ENCODE measurements at regions not wholly inside any gene's neighbourhood (a gene's known extent, or its start where the extent isn't known, plus 50 kb on each side); places are given as distances from the start of the nearest gene placed in this dataset.

DNA sequence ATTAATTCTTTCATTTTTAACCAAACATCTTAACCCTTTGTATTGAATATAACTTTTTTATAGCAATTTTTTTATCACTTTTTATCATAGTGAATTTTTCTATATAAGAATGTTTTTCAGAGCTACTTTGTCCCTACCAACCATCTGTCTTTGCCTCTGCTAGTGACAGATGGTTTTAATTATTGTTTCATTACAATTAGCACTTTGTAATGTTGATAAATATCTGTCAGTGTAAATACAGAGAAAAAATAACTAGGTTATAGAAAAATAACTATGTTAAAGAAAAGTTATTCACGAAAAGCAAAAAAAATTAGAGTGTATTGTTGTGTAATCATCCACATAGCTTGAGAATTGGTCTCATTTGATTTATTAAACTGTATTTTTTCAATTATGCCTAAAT is 91.0 kb upstream of the CDH19 start:
- H3K4me2 ChIP-seq, result no peak overlapping the region
- H4K20me1 ChIP-seq (ENCODE audit: insufficient read depth), result no peaks in the 10 kb centered on the region
- no peak overlapping the region for H2AFZ ChIP-seq (ENCODE audit: low read depth)
- H3K27ac ChIP-seq, result no peak overlapping the region
- H3K27me3 ChIP-seq (ENCODE audit: insufficient read depth, low read depth), result no peaks in the 10 kb centered on the region
- TF ChIP-seq, protein P1, sequence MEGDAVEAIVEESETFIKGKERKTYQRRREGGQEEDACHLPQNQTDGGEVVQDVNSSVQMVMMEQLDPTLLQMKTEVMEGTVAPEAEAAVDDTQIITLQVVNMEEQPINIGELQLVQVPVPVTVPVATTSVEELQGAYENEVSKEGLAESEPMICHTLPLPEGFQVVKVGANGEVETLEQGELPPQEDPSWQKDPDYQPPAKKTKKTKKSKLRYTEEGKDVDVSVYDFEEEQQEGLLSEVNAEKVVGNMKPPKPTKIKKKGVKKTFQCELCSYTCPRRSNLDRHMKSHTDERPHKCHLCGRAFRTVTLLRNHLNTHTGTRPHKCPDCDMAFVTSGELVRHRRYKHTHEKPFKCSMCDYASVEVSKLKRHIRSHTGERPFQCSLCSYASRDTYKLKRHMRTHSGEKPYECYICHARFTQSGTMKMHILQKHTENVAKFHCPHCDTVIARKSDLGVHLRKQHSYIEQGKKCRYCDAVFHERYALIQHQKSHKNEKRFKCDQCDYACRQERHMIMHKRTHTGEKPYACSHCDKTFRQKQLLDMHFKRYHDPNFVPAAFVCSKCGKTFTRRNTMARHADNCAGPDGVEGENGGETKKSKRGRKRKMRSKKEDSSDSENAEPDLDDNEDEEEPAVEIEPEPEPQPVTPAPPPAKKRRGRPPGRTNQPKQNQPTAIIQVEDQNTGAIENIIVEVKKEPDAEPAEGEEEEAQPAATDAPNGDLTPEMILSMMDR (conservative IDR thresholded peaks at IDR 0.05; ENCODE audit: low read depth, low read length), result no peak
- H3K9ac ChIP-seq, result no peak overlapping the region
- H3K79me2 ChIP-seq (ENCODE audit: insufficient read depth, low read depth), result no peaks in the 10 kb centered on the region
- H3K4me1 ChIP-seq (ENCODE audit: low read depth, poor library complexity, severe bottlenecking), result no peaks in the 10 kb centered on the region
- no peak overlapping the region for H3K4me3 ChIP-seq (IDR thresholded peaks at IDR 0.05; ENCODE audit: insufficient read depth, low read depth, low read length)
- no peaks in the 10 kb centered on the region for H3K36me3 ChIP-seq (ENCODE audit: insufficient read depth)

DNA sequence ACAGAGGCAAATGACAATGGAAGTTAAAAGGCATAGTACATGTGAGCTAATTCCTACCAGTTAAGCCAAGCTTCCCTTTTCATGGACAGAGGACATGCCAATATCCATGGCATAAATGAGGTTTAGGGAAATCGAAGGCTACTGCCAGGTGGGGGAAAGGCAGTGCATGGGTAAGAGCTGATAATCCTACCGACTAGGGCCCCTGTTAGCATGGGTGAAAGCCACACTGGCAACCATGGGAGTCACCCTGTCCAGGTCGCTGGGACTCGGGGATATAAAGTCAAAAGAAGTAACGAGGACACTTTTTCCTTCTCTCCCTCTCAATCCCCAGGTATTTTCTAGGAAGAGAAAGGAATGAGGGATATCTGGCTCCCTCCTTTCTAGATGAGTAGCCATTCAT is 83.7 kb upstream of the CDH19 start:
- Histone ChIP-seq H3K79me2 (ENCODE audit: insufficient read depth, low read depth) (no peaks in the 10 kb centered on the region), H3K9ac (no peak overlapping the region), H3K4me2 (no peak overlapping the region), H3K27ac (no peak overlapping the region), H4K20me1 (ENCODE audit: insufficient read depth) (no peaks in the 10 kb centered on the region), H3K4me1 (ENCODE audit: low read depth, poor library complexity, severe bottlenecking) (no peaks in the 10 kb centered on the region), H2AFZ (ENCODE audit: low read depth) (no peak overlapping the region), H3K27me3 (ENCODE audit: insufficient read depth, low read depth) (no peaks in the 10 kb centered on the region), H3K4me3 (IDR thresholded peaks at IDR 0.05; ENCODE audit: insufficient read depth, low read depth, low read length) (no peak overlapping the region), H3K36me3 (ENCODE audit: insufficient read depth) (no peaks in the 10 kb centered on the region)
- TF ChIP-seq, protein P1 (conservative IDR thresholded peaks at IDR 0.05; ENCODE audit: low read depth, low read length), result no peak

DNA sequence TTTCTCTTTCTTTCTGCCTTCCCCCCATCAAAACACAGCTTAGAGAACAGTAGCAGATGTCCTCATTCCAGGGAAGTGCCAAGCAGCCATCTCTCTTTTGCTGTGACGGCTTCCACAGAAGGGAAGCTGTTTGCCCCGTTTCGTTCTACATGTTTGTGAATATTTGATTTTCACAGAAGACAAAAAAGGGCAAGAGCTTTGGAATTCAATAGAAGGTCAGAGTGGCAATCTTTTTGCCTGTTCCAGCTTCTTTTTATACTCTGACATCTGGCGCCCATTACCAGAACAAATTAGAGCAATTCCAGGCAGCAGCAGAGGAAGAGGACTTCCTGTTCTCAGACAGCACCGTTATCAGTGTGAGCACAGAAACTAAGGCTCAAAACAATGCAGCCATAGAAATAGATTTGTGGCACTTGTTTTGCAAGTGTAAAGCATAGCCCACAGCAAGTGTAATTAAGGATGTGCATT is 79.0 kb upstream of the CDH19 start:
- TF ChIP-seq, protein P1 (conservative IDR thresholded peaks at IDR 0.05; ENCODE audit: low read depth, low read length), result no peak
- Histone ChIP-seq H3K9ac (no peak overlapping the region), H3K27ac (no peak overlapping the region), H3K36me3 (ENCODE audit: insufficient read depth) (no peaks in the 10 kb centered on the region), H2AFZ (ENCODE audit: low read depth) (no peak overlapping the region), H3K4me2 (no peak overlapping the region), H4K20me1 (ENCODE audit: insufficient read depth) (no peaks in the 10 kb centered on the region), H3K4me1 (ENCODE audit: low read depth, poor library complexity, severe bottlenecking) (no peaks in the 10 kb centered on the region), H3K27me3 (ENCODE audit: insufficient read depth, low read depth) (no peaks in the 10 kb centered on the region), H3K4me3 (IDR thresholded peaks at IDR 0.05; ENCODE audit: insufficient read depth, low read depth, low read length) (no peak overlapping the region), H3K79me2 (ENCODE audit: insufficient read depth, low read depth) (no peaks in the 10 kb centered on the region)

DNA sequence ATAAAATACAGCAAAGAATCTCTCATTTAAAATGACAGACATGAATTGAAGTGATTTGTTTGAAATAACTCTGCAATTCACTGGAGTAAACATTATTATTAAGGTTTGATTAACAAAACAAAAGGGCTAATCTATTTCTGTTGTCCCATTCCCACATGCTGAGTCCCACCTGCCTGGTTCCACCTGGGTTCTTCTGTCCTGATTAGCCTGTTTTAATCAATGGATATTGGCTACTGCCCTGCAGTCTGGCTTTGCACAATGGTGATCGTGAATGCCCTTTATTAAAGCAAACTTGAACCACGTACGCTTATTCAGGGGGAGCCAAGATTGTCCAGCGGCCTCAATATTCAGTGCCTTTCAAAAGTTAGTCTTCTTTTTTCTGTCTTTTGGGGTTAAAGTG is 72.8 kb upstream of the CDH19 start:
- H3K4me2 ChIP-seq, result no peak overlapping the region
- no peak overlapping the region for H3K4me3 ChIP-seq (IDR thresholded peaks at IDR 0.05; ENCODE audit: insufficient read depth, low read depth, low read length)

More for the DNA sequence above, 72.8 kb upstream of the CDH19 start:
- TF ChIP-seq, protein P1 (conservative IDR thresholded peaks at IDR 0.05; ENCODE audit: low read depth, low read length), result no peak
- H3K79me2 ChIP-seq (ENCODE audit: insufficient read depth, low read depth), result no peaks in the 10 kb centered on the region
- no peaks in the 10 kb centered on the region for H4K20me1 ChIP-seq (ENCODE audit: insufficient read depth)
- no peak overlapping the region for H3K27ac ChIP-seq
- no peak overlapping the region for H2AFZ ChIP-seq (ENCODE audit: low read depth)
- no peaks in the 10 kb centered on the region for H3K36me3 ChIP-seq (ENCODE audit: insufficient read depth)
- no peaks in the 10 kb centered on the region for H3K4me1 ChIP-seq (ENCODE audit: low read depth, poor library complexity, severe bottlenecking)
- no peaks in the 10 kb centered on the region for H3K27me3 ChIP-seq (ENCODE audit: insufficient read depth, low read depth)
- H3K9ac ChIP-seq, result no peak overlapping the region
